ENCODE measurements at regions not wholly inside any gene's neighbourhood (a gene's known extent, or its start where the extent isn't known, plus 50 kb on each side); places are given as distances from the start of the nearest gene placed in this dataset.

DNA sequence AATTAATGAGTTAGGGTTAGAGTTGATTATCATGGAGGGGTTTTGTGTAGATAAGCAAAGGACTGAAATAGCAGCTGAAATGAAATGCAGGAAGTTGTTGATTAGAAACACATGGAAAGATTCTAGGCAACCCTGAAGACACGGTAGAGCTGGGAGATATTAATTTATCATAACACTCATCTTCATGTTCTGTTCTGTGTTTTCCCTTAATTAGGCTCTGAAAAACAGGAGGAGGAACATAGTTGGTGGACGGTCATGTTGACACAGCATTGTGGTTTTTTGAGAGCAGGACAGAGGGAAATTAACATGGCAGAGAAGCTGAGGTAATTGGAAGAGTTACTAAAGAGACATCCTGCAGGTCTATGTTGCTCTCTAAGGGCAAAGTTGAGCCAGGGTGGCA lies 138.8 kb upstream of the UBASH3B start:
- Histone ChIP-seq H2AFZ (ENCODE audit: low read length) (no peak overlapping the region), H3K9ac (ENCODE audit: low read length) (no peak overlapping the region), H3K9me2 (replicated peaks; ENCODE audit: insufficient read depth, low read length) (no peaks in the 10 kb centered on the region), H3K79me2 (ENCODE audit: low read length) (no peaks in the 10 kb centered on the region), H3K27ac (ENCODE audit: low read length) (no peak overlapping the region), H3K4me3 (ENCODE audit: low read length) (no peak overlapping the region), H3K9me3 (replicated peaks; ENCODE audit: insufficient read depth, low read length) (no peaks in the 10 kb centered on the region), H3K4me2 (ENCODE audit: low read depth, low read length) (no peak overlapping the region), H3K27me3 (replicated peaks; ENCODE audit: insufficient read depth, low read length) (no peaks in the 10 kb centered on the region), H4K20me1 (ENCODE audit: insufficient read depth, low read length) (no peaks in the 10 kb centered on the region), H3F3A (ENCODE audit: insufficient read depth, low read length) (no peaks in the 10 kb centered on the region), H3K4me1 (ENCODE audit: low read length) (no peaks in the 10 kb centered on the region), H3K36me3 (replicated peaks; ENCODE audit: insufficient read depth, low read length) (no peaks in the 10 kb centered on the region)
- DNase-seq, result no peak
- TF ChIP-seq, protein P1, sequence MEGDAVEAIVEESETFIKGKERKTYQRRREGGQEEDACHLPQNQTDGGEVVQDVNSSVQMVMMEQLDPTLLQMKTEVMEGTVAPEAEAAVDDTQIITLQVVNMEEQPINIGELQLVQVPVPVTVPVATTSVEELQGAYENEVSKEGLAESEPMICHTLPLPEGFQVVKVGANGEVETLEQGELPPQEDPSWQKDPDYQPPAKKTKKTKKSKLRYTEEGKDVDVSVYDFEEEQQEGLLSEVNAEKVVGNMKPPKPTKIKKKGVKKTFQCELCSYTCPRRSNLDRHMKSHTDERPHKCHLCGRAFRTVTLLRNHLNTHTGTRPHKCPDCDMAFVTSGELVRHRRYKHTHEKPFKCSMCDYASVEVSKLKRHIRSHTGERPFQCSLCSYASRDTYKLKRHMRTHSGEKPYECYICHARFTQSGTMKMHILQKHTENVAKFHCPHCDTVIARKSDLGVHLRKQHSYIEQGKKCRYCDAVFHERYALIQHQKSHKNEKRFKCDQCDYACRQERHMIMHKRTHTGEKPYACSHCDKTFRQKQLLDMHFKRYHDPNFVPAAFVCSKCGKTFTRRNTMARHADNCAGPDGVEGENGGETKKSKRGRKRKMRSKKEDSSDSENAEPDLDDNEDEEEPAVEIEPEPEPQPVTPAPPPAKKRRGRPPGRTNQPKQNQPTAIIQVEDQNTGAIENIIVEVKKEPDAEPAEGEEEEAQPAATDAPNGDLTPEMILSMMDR (IDR thresholded peaks at IDR 0.05; ENCODE audit: low read length), result no peak
- TF ChIP-seq EZH2 (optimal IDR thresholded peaks at IDR 0.05; ENCODE audit: low read depth, low read length), result no peak
- no peak for TF ChIP-seq EZH2phosphoT487 (IDR thresholded peaks at IDR 0.05; ENCODE audit: low read length)

GRCh38 chr11:122513997-122514396 lies 141.5 kb upstream of the UBASH3B start:
- H3K4me2 ChIP-seq (ENCODE audit: low read depth, low read length), result no peak overlapping the region
- no peak overlapping the region for H3K4me3 ChIP-seq (ENCODE audit: low read length)
- no peak overlapping the region for H2AFZ ChIP-seq (ENCODE audit: low read length)
- no peaks in the 10 kb centered on the region for H3K79me2 ChIP-seq (ENCODE audit: low read length)
- DNase-seq, result no peak
- H3K9me2 ChIP-seq (replicated peaks; ENCODE audit: insufficient read depth, low read length), result no peaks in the 10 kb centered on the region
- H3K4me1 ChIP-seq (ENCODE audit: low read length), result no peaks in the 10 kb centered on the region
- no peak overlapping the region for H3K27ac ChIP-seq (ENCODE audit: low read length)
- no peaks in the 10 kb centered on the region for H4K20me1 ChIP-seq (ENCODE audit: insufficient read depth, low read length)
- no peak for TF ChIP-seq EZH2 (optimal IDR thresholded peaks at IDR 0.05; ENCODE audit: low read depth, low read length)
- TF ChIP-seq EZH2phosphoT487 (IDR thresholded peaks at IDR 0.05; ENCODE audit: low read length), result no peak
- TF ChIP-seq, protein P1 (IDR thresholded peaks at IDR 0.05; ENCODE audit: low read length), result no peak
- no peaks in the 10 kb centered on the region for H3K36me3 ChIP-seq (replicated peaks; ENCODE audit: insufficient read depth, low read length)
- H3F3A ChIP-seq (ENCODE audit: insufficient read depth, low read length), result no peaks in the 10 kb centered on the region
- no peaks in the 10 kb centered on the region for H3K27me3 ChIP-seq (replicated peaks; ENCODE audit: insufficient read depth, low read length)
- H3K9ac ChIP-seq (ENCODE audit: low read length), result no peak overlapping the region
- H3K9me3 ChIP-seq (replicated peaks; ENCODE audit: insufficient read depth, low read length), result no peaks in the 10 kb centered on the region

DNA sequence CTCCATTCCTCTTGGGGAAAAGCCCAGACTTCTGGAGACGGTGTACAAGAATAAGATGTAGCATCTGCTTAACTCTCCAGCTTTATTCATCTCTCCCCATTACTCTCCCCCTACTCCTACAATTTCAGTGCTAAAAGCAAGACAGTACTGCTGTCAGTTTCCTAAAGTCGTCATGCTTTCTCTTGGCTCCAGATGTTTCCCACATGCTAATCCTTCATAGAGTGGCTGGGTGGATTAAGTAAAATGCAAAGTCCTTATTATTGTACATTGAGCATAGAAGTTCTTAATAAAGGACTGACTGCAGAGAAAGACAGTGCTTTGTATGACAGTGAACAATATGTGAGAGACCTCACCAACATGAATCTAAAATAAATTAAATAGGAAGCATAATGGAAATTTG lies 142.2 kb upstream of the UBASH3B start:
- DNase-seq, result no peak

DNA sequence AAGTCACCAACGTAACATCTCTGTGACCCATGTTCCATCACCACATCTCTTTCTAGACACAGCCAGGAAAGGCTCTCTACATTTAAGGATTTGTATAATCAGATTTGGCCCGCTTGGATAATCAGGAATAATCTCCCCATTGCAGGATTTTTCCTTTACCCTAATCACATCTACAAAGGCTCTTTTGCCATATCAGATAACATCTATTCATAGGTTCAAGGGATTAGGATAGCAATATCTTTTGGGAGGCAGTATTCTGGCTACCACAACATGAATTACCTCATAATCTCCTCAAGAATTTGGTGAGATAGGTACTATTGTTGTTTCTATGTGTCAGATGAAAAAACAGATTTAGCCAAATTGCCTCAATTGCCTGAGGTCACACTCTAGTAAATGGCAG lies 142.8 kb upstream of the UBASH3B start:
- Histone ChIP-seq H3K79me2 (ENCODE audit: low read length) (no peaks in the 10 kb centered on the region), H3K4me3 (ENCODE audit: low read length) (no peak overlapping the region), H2AFZ (ENCODE audit: low read length) (no peak overlapping the region), H3K9me3 (replicated peaks; ENCODE audit: insufficient read depth, low read length) (no peaks in the 10 kb centered on the region), H3K9ac (ENCODE audit: low read length) (no peak overlapping the region), H3K4me2 (ENCODE audit: low read depth, low read length) (no peak overlapping the region), H3F3A (ENCODE audit: insufficient read depth, low read length) (no peaks in the 10 kb centered on the region), H3K27ac (ENCODE audit: low read length) (no peak overlapping the region), H3K27me3 (replicated peaks; ENCODE audit: insufficient read depth, low read length) (no peaks in the 10 kb centered on the region), H3K9me2 (replicated peaks; ENCODE audit: insufficient read depth, low read length) (no peaks in the 10 kb centered on the region), H3K36me3 (replicated peaks; ENCODE audit: insufficient read depth, low read length) (no peaks in the 10 kb centered on the region), H3K4me1 (ENCODE audit: low read length) (no peaks in the 10 kb centered on the region), H4K20me1 (ENCODE audit: insufficient read depth, low read length) (no peaks in the 10 kb centered on the region)
- TF ChIP-seq EZH2phosphoT487 (IDR thresholded peaks at IDR 0.05; ENCODE audit: low read length) (no peak), EZH2 (optimal IDR thresholded peaks at IDR 0.05; ENCODE audit: low read depth, low read length) (no peak)
- TF ChIP-seq, protein P1 (IDR thresholded peaks at IDR 0.05; ENCODE audit: low read length), result no peak
- DNase-seq, result no peak

More for the DNA sequence above, 142.2 kb upstream of the UBASH3B start:
- H3K9me2 ChIP-seq (replicated peaks; ENCODE audit: insufficient read depth, low read length), result no peaks in the 10 kb centered on the region
- H3K27me3 ChIP-seq (replicated peaks; ENCODE audit: insufficient read depth, low read length), result no peaks in the 10 kb centered on the region
- TF ChIP-seq EZH2phosphoT487 (IDR thresholded peaks at IDR 0.05; ENCODE audit: low read length), result no peak
- no peaks in the 10 kb centered on the region for H3F3A ChIP-seq (ENCODE audit: insufficient read depth, low read length)
- H4K20me1 ChIP-seq (ENCODE audit: insufficient read depth, low read length), result no peaks in the 10 kb centered on the region
- no peak overlapping the region for H3K27ac ChIP-seq (ENCODE audit: low read length)
- H3K9ac ChIP-seq (ENCODE audit: low read length), result no peak overlapping the region
- H3K4me3 ChIP-seq (ENCODE audit: low read length), result no peak overlapping the region
- H3K4me2 ChIP-seq (ENCODE audit: low read depth, low read length), result no peak overlapping the region
- H3K79me2 ChIP-seq (ENCODE audit: low read length), result no peaks in the 10 kb centered on the region
- H3K36me3 ChIP-seq (replicated peaks; ENCODE audit: insufficient read depth, low read length), result no peaks in the 10 kb centered on the region
- H3K9me3 ChIP-seq (replicated peaks; ENCODE audit: insufficient read depth, low read length), result no peaks in the 10 kb centered on the region
- no peak overlapping the region for H2AFZ ChIP-seq (ENCODE audit: low read length)
- H3K4me1 ChIP-seq (ENCODE audit: low read length), result no peaks in the 10 kb centered on the region
